Liver (tissue), 8 donors: ENCODE measurements at regions not wholly inside any gene's neighbourhood (a gene's known extent, or its start where the extent isn't known, plus 50 kb on each side); places are given as distances from the start of the nearest gene placed in this dataset.
A peak's percentile ranks its signal among the peaks of the same experiment; 100 is the strongest.

ENCODE experiments used
- DNase-seq: peaks from one replicate; pipeline ENCODE4 v3.0.0-alpha.2; 2017; ENCODE audit warnings: low spot score
- H3K27ac ChIP-seq, 2 donors: one replicate each; pipeline ENCODE4 v1.7.0; 2013; ENCODE audit warnings: inconsistent platforms in 2 of 2, low read length in 2 of 2, control low read depth in 1 of 2, low read depth in 1 of 2, mild to moderate bottlenecking in 1 of 2
- H3K27me3 ChIP-seq, 4 donors: one replicate each; pipeline versions ENCODE4 v1.6.1 to v1.7.0; 2013; ENCODE audit warnings: low read length in 3 of 4, inconsistent platforms in 1 of 4, mild to moderate bottlenecking in 1 of 4, moderate library complexity in 1 of 4; ENCODE audit not compliant: control insufficient read depth in 4 of 4, insufficient read depth in 4 of 4
- H3K36me3 ChIP-seq, 4 donors: one replicate each; pipeline versions ENCODE4 v1.6.1 to v1.7.0; 2013; ENCODE audit warnings: low read length in 3 of 4, mild to moderate bottlenecking in 3 of 4, low read depth in 1 of 4, moderate library complexity in 1 of 4; ENCODE audit not compliant: control insufficient read depth in 4 of 4, insufficient read depth in 3 of 4
- H3K4me1 ChIP-seq, 4 donors: one replicate each; pipeline versions ENCODE4 v1.6.1 to v1.7.0; 2013; ENCODE audit warnings: low read length in 3 of 4, mild to moderate bottlenecking in 3 of 4, moderate library complexity in 1 of 4; ENCODE audit not compliant: control insufficient read depth in 4 of 4, insufficient read depth in 4 of 4
- H3K4me3 ChIP-seq, 3 donors: one replicate each; pipeline versions ENCODE4 v1.6.1 to v1.7.0; 2013; ENCODE audit warnings: low read length in 3 of 3, control low read depth in 1 of 3, low read depth in 1 of 3, mild to moderate bottlenecking in 1 of 3
- H3K9ac ChIP-seq, 2 donors: one replicate each; pipeline ENCODE4 v1.7.0; 2013; ENCODE audit warnings: low read length in 2 of 2, mild to moderate bottlenecking in 2 of 2, moderate library complexity in 2 of 2, control low read depth in 1 of 2, low read depth in 1 of 2
- H3K9me3 ChIP-seq, 4 donors: one replicate each; pipeline versions ENCODE4 v1.6.1 to v1.7.0; 2013; ENCODE audit warnings: low read length in 3 of 4; ENCODE audit not compliant: control insufficient read depth in 4 of 4
- CTCF ChIP-seq: fragments of 150-350 bp; IDR thresholded peaks from 2 replicates; pipeline ENCODE4 v1.5.1; 2017; ENCODE audit warnings: improper control_type of control experiment, low read depth, low read length; ENCODE audit not compliant: missing input control
- GABPA ChIP-seq, 2 donors: IDR thresholded peaks in 1 of 2; conservative IDR thresholded peaks in 1 of 2; 2 replicates each; pipeline ENCODE4 v1.6.1; 2016; ENCODE audit warnings: antibody characterized with exemption in 2 of 2, mild to moderate bottlenecking in 1 of 2, moderate library complexity in 1 of 2
- HNF4A ChIP-seq, 2 donors: conservative IDR thresholded peaks; 2 replicates each; pipeline ENCODE4 v1.6.1; 2016; ENCODE audit warnings: antibody characterized with exemption in 2 of 2, mild to moderate bottlenecking in 2 of 2
- JUND ChIP-seq, 2 donors: IDR thresholded peaks; 2 replicates each; pipeline ENCODE4 v1.6.1; 2016; ENCODE audit warnings: antibody characterized with exemption in 2 of 2
- MAX ChIP-seq: IDR thresholded peaks from 2 replicates; pipeline ENCODE4 v1.6.1; 2016; ENCODE audit warnings: antibody characterized with exemption
- RAD21 ChIP-seq, 2 donors: IDR thresholded peaks; 2 replicates each; pipeline ENCODE4 v1.6.1; 2016; ENCODE audit warnings: antibody characterized with exemption in 2 of 2, mild to moderate bottlenecking in 2 of 2
- REST ChIP-seq: IDR thresholded peaks from 2 replicates; pipeline ENCODE4 v1.6.1; 2016; ENCODE audit warnings: antibody characterized with exemption, mild to moderate bottlenecking
- RXRA ChIP-seq, 2 donors: IDR thresholded peaks; 2 replicates each; pipeline ENCODE4 v1.6.1; 2017 to 2018; ENCODE audit warnings: antibody characterized with exemption in 2 of 2, mild to moderate bottlenecking in 1 of 2
- YY1 ChIP-seq: IDR thresholded peaks from 2 replicates; pipeline ENCODE4 v1.6.1; 2016; ENCODE audit warnings: antibody characterized with exemption, mild to moderate bottlenecking
- WGBS: extraction: QIAGEN DNeasy Blood & Tissue Kit; methylation state at CpG from one replicate; pipeline ENCODE4 v1.1.7; 2013; 5-methylcytosine and 5-hydroxymethylcytosine counted together
- donor health status: healthy.
- donor health status: healthy.
- donor health status: healthy.
- donor health status: healthy.
- donor health status: healthy.

- H3K4me3 ChIP-seq = no peak overlapping the region
- no peak overlapping the region for H3K27ac ChIP-seq
- H3K36me3 ChIP-seq = no peaks in the 10 kb centered on the region
- no peak for DNase-seq
- peaks cover 0 to 4% (median 1%) of the 10 kb centered on the region in 4 donors for H3K4me1 ChIP-seq
- no peaks in the 10 kb centered on the region for H3K27me3 ChIP-seq
- no peaks in the 10 kb centered on the region for H3K9me3 ChIP-seq
- 86% methylated on average over 5 of the region's 5 CpGs for WGBS
- TF ChIP-seq HNF4A (conservative IDR thresholded peaks at IDR 0.05) (no peak), MAX (no peak), GABPA (IDR thresholded peaks at IDR 0.05 in 1 of 2, conservative IDR thresholded peaks at IDR 0.05 in 1 of 2) (no peak), JUND (IDR thresholded peaks at IDR 0.05) (no peak), RXRA (IDR thresholded peaks at IDR 0.05) (no peak)
- no peak overlapping the region for H3K9ac ChIP-seq
These were observed 51.6 kb upstream of the SRGAP3 start for GRCh38 chr3:9301091-9301490.

- TF ChIP-seq YY1 = no peak
- TF ChIP-seq RXRA (IDR thresholded peaks at IDR 0.05) = no peak
- H3K9ac ChIP-seq = no peak overlapping the region
- 84% methylated on average over 10 of the region's 10 CpGs for WGBS
- H3K4me1 ChIP-seq = peaks cover 0 to 4% (median 1%) of the 10 kb centered on the region in 4 donors
- no peaks in the 10 kb centered on the region for H3K9me3 ChIP-seq
- no peaks in the 10 kb centered on the region for H3K27me3 ChIP-seq
- DNase-seq = no peak
- H3K4me3 ChIP-seq = no peak overlapping the region
- H3K36me3 ChIP-seq = no peaks in the 10 kb centered on the region
- H3K27ac ChIP-seq = no peak overlapping the region
These were observed 52.4 kb upstream of the SRGAP3 start for GRCh38 chr3:9301798-9302197.

GRCh38 chr3:9302425-9303181, 53.2 kb upstream of the SRGAP3 start:
- 20% methylated on average over 24 of the region's 24 CpGs for WGBS
- peak; percentile 80 for TF ChIP-seq CTCF
- TF ChIP-seq RAD21 (IDR thresholded peaks at IDR 0.05) = peak; percentile 94
- no peak for TF ChIP-seq RXRA (IDR thresholded peaks at IDR 0.05)
- Histone ChIP-seq H3K36me3 (no peaks in the 10 kb centered on the region), H3K4me3 (no peak overlapping the region), H3K9me3 (no peaks in the 10 kb centered on the region), H3K27ac (no peak overlapping the region), H3K4me1 (peaks cover 0 to 4% (median 1%) of the 10 kb centered on the region in 4 donors), H3K9ac (no peak overlapping the region), H3K27me3 (no peaks in the 10 kb centered on the region)
- DNase-seq = peak; percentile 78

GRCh38 chr3:9308298-9308990, 54.4 kb upstream of the THUMPD3 start:
- H3K9me3 ChIP-seq = no peaks in the 10 kb centered on the region
- H3K4me1 ChIP-seq = peaks cover 3 to 11% (median 7%) of the 10 kb centered on the region in 4 donors
- WGBS = 92% methylated on average over 3 of the region's 3 CpGs
- H3K27ac ChIP-seq = no peak overlapping the region
- H3K9ac ChIP-seq = no peak overlapping the region
- no peaks in the 10 kb centered on the region for H3K27me3 ChIP-seq
- TF ChIP-seq REST = no peak
- H3K36me3 ChIP-seq = no peaks in the 10 kb centered on the region
- no peak overlapping the region for H3K4me3 ChIP-seq
- no peak for DNase-seq
